HFF-Myc (cell line): ENCODE measurements at regions not wholly inside any gene's neighbourhood (a gene's known extent, or its start where the extent isn't known, plus 50 kb on each side); places are given as distances from the start of the nearest gene placed in this dataset.

Experiments used
- DNase-seq: peaks from one replicate; pipeline ENCODE4 v3.0.0-alpha.2; 2011; ENCODE audit warnings: low read depth; ENCODE audit errors: extremely low read depth
- H3K4me3 ChIP-seq: replicated peaks from 2 replicates; pipeline ENCODE4 v1.5.1; 2011; ENCODE audit warnings: low read depth, mild to moderate bottlenecking, control low read depth, low read length
- TF ChIP-seq, protein P1 (sequence below): IDR thresholded peaks from 2 replicates; pipeline ENCODE4 v1.5.1; 2012; ENCODE audit warnings: mild to moderate bottlenecking, low read depth, low read length, control low read depth; ENCODE audit errors: missing control alignments

DNA sequence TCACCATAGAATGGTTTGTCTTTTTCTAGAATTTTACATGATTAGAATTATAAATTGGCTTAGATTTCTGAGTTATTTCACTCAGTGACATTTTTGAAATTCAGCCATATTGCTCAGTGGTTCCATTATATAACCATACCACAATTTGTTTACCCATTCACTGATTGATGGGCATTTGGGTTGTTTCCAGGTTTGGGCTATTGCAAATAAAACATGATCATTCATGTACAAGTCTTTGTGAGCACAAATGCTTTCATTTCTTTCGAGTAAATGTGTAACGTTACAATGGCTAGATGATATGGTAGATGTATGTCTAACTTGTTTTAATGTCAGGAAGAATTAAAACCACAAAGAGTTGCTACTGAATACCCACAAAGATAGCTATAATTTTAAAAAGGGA, 279.9 kb upstream of the TARS1 start:
- no peak for DNase-seq
- no peak overlapping the region for H3K4me3 ChIP-seq
- TF ChIP-seq, protein P1, sequence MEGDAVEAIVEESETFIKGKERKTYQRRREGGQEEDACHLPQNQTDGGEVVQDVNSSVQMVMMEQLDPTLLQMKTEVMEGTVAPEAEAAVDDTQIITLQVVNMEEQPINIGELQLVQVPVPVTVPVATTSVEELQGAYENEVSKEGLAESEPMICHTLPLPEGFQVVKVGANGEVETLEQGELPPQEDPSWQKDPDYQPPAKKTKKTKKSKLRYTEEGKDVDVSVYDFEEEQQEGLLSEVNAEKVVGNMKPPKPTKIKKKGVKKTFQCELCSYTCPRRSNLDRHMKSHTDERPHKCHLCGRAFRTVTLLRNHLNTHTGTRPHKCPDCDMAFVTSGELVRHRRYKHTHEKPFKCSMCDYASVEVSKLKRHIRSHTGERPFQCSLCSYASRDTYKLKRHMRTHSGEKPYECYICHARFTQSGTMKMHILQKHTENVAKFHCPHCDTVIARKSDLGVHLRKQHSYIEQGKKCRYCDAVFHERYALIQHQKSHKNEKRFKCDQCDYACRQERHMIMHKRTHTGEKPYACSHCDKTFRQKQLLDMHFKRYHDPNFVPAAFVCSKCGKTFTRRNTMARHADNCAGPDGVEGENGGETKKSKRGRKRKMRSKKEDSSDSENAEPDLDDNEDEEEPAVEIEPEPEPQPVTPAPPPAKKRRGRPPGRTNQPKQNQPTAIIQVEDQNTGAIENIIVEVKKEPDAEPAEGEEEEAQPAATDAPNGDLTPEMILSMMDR, result no peak

DNA sequence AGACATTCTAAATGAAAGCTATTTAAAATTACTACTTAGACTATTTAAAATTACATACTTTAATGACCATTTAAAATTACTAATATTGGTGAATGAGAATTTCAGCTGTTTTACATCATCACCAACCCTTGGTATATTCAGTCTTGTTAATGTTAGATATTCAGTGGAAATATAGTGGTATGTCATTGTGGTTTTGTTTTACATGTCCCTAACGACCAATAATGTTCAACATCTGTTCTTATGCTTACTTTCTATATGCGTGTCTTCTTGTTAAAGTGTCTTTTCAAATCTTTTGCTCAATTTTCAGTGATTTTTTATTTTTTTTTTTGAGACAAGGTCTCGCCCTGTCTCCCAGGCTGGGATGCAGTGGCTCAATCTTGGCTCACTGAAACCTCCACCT, 279.3 kb upstream of the TARS1 start:
- no peak overlapping the region for H3K4me3 ChIP-seq
- no peak for DNase-seq
- TF ChIP-seq, protein P1, result no peak

DNA sequence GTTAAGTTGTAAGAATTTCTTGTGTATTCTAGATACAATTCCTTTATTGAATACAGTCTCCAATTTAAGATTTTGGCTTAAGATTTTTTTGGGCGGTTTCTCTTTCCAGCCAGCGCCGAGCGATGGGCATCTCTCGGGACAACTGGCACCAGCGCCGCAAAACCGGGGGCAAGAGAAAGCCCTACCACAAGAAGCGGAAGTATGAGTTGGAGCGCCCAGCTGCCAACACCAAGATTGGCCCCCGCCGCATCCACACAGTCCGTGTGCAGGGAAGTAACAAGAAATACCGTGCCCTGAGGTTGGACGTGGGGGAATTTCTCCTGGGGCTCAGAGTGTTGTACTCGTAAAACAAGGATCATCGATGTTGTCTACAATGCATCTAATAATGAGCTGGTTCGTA, 278.7 kb upstream of the TARS1 start:
- TF ChIP-seq, protein P1, result no peak
- no peak for DNase-seq

DNA sequence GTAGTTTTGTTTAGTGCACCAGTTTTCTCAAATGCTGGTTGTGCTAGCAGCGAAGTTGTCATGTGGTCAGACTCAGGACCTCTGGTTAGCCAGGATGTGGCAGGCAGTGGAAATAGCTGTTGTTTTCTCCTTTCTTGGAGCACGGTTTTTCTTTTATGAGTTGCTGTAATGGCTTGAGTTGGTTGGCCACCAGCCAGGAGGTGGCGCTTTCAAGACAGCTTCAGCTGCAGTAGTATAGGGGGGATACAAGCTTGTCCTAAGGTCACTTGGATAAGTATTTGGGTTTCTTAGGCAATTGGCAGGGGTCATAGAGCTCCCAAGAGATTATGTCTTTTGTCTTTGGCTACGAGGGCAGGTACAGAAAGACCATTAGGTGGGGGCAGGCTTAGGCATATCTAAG, 274.2 kb upstream of the TARS1 start:
- TF ChIP-seq, protein P1, result no peak
- no peak for DNase-seq

More for the DNA sequence above, 278.7 kb upstream of the TARS1 start:
- H3K4me3 ChIP-seq, result no peak overlapping the region

DNA sequence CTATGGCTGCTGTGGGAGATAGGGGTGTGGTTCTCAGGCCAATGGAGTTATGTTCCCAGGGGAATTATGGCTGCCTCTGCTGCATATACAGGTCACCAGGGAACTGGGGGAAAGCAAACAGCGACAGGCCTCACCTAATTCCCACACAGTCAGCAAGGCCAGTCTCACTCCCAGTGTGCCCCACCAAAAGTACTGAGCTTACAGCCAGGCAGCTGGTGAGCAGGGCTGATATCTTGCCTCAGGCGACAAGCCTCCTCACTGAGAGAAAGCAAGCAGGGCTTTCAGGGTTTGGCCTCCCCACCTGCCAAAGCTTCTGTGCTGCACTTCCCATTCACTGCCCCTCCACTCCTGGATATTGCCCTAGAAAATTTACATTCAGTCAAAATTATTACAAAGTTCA, 273.8 kb upstream of the TARS1 start:
- DNase-seq, result no peak
- TF ChIP-seq, protein P1, result no peak
- no peak overlapping the region for H3K4me3 ChIP-seq

More for the DNA sequence above, 274.2 kb upstream of the TARS1 start:
- H3K4me3 ChIP-seq, result no peak overlapping the region

DNA sequence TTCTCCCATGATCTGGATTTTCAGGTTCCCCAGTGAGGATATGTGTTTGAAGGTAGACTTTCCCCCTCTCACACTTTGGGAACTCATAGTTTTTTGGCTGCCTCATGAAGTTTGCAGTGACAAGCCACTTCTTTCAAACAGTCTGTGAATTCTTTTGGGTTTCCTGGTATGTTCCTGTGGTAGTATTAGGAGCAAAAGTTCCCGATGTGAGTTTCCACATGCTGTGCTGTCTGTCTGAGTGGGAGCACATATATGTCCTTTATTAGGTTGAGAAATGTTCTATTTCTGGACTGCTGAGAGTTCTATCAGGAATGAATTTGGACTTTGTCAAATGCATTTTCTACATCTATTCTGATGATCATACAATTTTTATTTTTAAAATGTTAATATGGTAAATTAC, 273.2 kb upstream of the TARS1 start:
- TF ChIP-seq, protein P1, result no peak
- no peak for DNase-seq
- no peak overlapping the region for H3K4me3 ChIP-seq

DNA sequence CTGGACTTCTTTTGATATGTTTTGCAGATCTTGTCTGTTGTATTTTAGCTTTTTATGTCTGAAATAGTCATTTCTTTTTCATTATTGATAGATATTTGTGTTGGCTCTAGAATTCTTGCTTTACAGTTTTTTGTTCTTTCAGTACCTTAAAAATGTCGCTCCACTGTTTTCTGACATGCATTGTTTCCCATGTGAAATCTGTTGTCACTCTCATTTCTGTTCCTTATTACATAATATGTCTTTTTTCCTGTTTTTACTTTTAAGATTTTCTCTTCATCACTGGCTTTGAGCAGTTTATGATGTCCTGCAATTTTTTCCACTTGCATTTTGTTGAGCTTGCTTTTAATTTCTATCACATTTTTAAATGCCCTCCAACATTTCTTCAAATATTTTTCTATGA, 270.4 kb upstream of the TARS1 start:
- TF ChIP-seq, protein P1, result no peak
- no peak overlapping the region for H3K4me3 ChIP-seq
- no peak for DNase-seq
